ENCODE measurements at regions not wholly inside any gene's neighbourhood (a gene's known extent, or its start where the extent isn't known, plus 50 kb on each side); places are given as distances from the start of the nearest gene placed in this dataset.
A peak's percentile ranks its signal among the peaks of the same experiment; 100 is the strongest.
"Not testable (repeated sequence)": the region's sequence is repeated elsewhere in the genome, so short reads cannot be mapped to it uniquely, and the experiment has no call there.

DNA sequence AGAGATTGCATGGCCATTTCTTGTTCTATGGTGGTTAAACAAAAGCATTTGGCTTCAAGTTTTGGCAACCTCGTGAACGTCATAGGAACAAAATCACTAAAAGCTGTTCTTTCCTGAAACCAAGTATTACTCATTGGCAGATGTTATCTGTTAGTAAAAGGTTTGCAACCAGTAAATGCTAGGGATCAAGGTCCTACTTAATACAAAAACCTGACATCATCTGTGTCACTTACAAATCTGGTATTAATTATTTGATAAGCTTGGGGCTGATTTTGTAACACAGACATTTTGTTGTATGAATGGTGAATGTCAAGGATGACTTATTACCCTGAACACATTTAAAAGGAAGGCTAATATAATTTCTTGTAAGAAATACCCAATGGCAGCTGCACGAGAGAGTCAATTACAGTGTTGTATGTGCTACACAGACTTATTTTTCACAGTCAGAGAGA is 486.4 kb upstream of the ZNF608 start:
- no peak for DNase-seq (ENCODE audit: low read depth, low spot score)
- no peaks in the 10 kb centered on the region for H3K4me1 ChIP-seq (ENCODE audit: insufficient read depth, insufficient read length)
- no peaks in the 10 kb centered on the region for H3K27me3 ChIP-seq (ENCODE audit: insufficient read depth, insufficient read length)
- TF ChIP-seq YY1 (IDR thresholded peaks at IDR 0.05; ENCODE audit: insufficient read depth, insufficient read length) (no peak), ZNF274 (IDR thresholded peaks at IDR 0.05; ENCODE audit: low read depth, low read length) (no peak), SUZ12 (IDR thresholded peaks at IDR 0.05; ENCODE audit: extremely low read depth, insufficient read depth, insufficient read length) (no peak)
- no peak overlapping the region for H3K4me3 ChIP-seq (ENCODE audit: insufficient read length, low read depth)
- peaks cover 6% of the 10 kb centered on the region; the same call in 1 of the 2 replicates for H3K9me3 ChIP-seq (ENCODE audit: insufficient read depth, low read length)
- no peaks in the 10 kb centered on the region for H3K36me3 ChIP-seq (ENCODE audit: insufficient read depth, insufficient read length, low read length)
- no peak overlapping the region for H3K9ac ChIP-seq (ENCODE audit: insufficient read length, low read depth)

DNA sequence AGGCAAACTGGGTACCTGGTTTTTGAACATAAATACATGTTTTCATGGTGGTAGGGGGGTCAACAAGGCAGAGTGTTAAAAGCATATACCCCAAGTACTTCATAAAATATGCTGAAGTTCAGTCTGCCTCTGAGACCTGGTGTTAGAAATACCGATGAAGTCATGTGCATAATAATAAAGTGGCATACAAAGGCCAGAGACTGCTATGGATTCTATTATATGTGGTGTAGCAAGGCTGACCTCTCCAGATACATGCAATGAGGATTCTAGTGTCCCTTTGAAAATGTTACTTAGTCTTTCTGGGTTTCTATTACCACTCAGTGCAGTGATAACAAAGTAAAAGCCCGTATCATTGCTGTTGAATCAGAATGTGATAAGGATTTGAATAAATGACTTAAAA is 487.5 kb upstream of the ZNF608 start:
- DNase-seq (ENCODE audit: low read depth, low spot score) = no peak
- no peak for TF ChIP-seq ZNF274 (IDR thresholded peaks at IDR 0.05; ENCODE audit: low read depth, low read length)
- Histone ChIP-seq H3K27me3 (ENCODE audit: insufficient read depth, insufficient read length) (no peaks in the 10 kb centered on the region), H3K9ac (ENCODE audit: insufficient read length, low read depth) (no peak overlapping the region), H3K4me1 (ENCODE audit: insufficient read depth, insufficient read length) (no peaks in the 10 kb centered on the region), H3K9me3 (ENCODE audit: insufficient read depth, low read length) (peaks cover 6% of the 10 kb centered on the region; the same call in 1 of the 2 replicates), H3K36me3 (ENCODE audit: insufficient read depth, insufficient read length, low read length) (no peaks in the 10 kb centered on the region), H3K4me3 (ENCODE audit: insufficient read length, low read depth) (no peak overlapping the region)

DNA sequence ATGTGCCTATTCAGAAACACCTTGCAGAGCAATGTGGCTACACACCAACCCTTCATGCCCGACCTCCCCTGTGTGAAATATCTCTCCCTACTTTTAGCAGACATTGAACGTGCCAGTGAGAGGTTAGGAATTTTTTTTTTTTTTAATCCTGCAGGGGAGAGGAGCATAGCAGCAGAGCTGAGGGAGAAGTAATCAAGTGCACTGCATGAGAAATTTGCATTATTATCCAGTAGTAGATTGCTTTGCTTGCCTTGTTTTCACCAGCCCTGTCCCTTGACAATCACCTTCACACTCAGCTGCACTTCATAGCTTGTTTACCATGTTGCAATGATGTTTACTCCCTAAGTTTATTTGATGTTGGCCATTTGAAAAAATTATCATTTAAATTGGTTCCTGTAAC is 489.6 kb upstream of the ZNF608 start:
- H3K9me3 ChIP-seq (ENCODE audit: insufficient read depth, low read length) = peaks cover 6% of the 10 kb centered on the region; the same call in 1 of the 2 replicates
- H3K9ac ChIP-seq (ENCODE audit: insufficient read length, low read depth) = no peak overlapping the region
- no peaks in the 10 kb centered on the region for H3K27me3 ChIP-seq (ENCODE audit: insufficient read depth, insufficient read length)
- TF ChIP-seq YY1 (IDR thresholded peaks at IDR 0.05; ENCODE audit: insufficient read depth, insufficient read length) = no peak
- no peak for TF ChIP-seq ZNF274 (IDR thresholded peaks at IDR 0.05; ENCODE audit: low read depth, low read length)
- TF ChIP-seq SUZ12 (IDR thresholded peaks at IDR 0.05; ENCODE audit: extremely low read depth, insufficient read depth, insufficient read length) = no peak
- H3K4me1 ChIP-seq (ENCODE audit: insufficient read depth, insufficient read length) = no peaks in the 10 kb centered on the region
- H3K4me3 ChIP-seq (ENCODE audit: insufficient read length, low read depth) = no peak overlapping the region
- no peaks in the 10 kb centered on the region for H3K36me3 ChIP-seq (ENCODE audit: insufficient read depth, insufficient read length, low read length)
- no peak for DNase-seq (ENCODE audit: low read depth, low spot score)

DNA sequence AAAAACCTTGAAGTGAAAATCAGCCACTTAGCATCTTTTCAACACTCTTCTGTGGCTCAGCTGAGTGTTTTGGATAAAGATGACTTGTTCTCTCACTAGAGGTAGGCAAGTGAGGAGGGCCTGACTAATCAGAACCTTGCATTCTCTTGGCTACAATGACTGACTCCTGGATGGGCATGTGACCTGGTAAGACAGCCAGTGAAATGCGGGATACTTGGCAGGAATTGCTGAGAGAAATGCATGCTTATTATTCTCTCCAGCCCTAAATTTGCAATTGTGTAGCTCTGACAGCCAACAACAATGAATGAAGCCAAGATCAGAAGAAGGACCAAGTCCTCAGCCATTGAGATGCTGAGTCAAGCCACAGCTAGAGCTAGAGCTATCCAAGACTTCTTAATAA is 490.5 kb upstream of the ZNF608 start:
- no peaks in the 10 kb centered on the region for H3K4me1 ChIP-seq (ENCODE audit: insufficient read depth, insufficient read length)
- H3K36me3 ChIP-seq (ENCODE audit: insufficient read depth, insufficient read length, low read length) = no peaks in the 10 kb centered on the region
- peak; percentile 70 for DNase-seq (ENCODE audit: low read depth, low spot score)
- no peaks in the 10 kb centered on the region for H3K27me3 ChIP-seq (ENCODE audit: insufficient read depth, insufficient read length)
- H3K9me3 ChIP-seq (ENCODE audit: insufficient read depth, low read length) = peaks cover 6% of the 10 kb centered on the region; the same call in 1 of the 2 replicates
- no peak overlapping the region for H3K9ac ChIP-seq (ENCODE audit: insufficient read length, low read depth)
- H3K4me3 ChIP-seq (ENCODE audit: insufficient read length, low read depth) = no peak overlapping the region
- TF ChIP-seq YY1 (IDR thresholded peaks at IDR 0.05; ENCODE audit: insufficient read depth, insufficient read length) = no peak
- no peak for TF ChIP-seq ZNF274 (IDR thresholded peaks at IDR 0.05; ENCODE audit: low read depth, low read length)
- no peak for TF ChIP-seq SUZ12 (IDR thresholded peaks at IDR 0.05; ENCODE audit: extremely low read depth, insufficient read depth, insufficient read length)

DNA sequence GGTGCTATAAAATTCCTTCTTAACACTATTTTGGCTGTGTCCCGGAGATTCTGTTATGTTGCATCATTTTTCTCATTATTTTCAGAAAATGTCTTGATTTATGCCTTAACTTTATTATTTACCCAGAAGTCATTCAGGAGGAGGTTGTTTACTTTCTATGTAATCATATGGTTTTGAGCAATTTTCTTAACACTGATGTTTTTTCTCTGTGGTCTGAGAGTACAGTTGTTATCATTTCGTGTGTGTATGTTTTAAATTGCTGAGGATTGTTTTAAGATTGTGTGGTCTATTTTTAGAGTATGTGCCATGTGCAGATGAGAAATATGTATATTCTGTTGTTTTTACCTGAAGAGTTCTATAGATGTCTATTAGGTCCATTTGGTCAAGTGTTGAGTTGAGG is 498.1 kb upstream of the ZNF608 start:
- Histone ChIP-seq H3K4me1 (ENCODE audit: insufficient read depth, insufficient read length) (no peaks in the 10 kb centered on the region), H3K9ac (ENCODE audit: insufficient read length, low read depth) (no peak overlapping the region), H3K36me3 (ENCODE audit: insufficient read depth, insufficient read length, low read length) (no peaks in the 10 kb centered on the region), H3K27me3 (ENCODE audit: insufficient read depth, insufficient read length) (no peaks in the 10 kb centered on the region), H3K9me3 (ENCODE audit: insufficient read depth, low read length) (no peaks in the 10 kb centered on the region), H3K4me3 (ENCODE audit: insufficient read length, low read depth) (no peak overlapping the region)
- TF ChIP-seq ZNF274 (IDR thresholded peaks at IDR 0.05; ENCODE audit: low read depth, low read length) (no peak), YY1 (IDR thresholded peaks at IDR 0.05; ENCODE audit: insufficient read depth, insufficient read length) (no peak), SUZ12 (IDR thresholded peaks at IDR 0.05; ENCODE audit: extremely low read depth, insufficient read depth, insufficient read length) (no peak)
- DNase-seq (ENCODE audit: low read depth, low spot score) = no peak

DNA sequence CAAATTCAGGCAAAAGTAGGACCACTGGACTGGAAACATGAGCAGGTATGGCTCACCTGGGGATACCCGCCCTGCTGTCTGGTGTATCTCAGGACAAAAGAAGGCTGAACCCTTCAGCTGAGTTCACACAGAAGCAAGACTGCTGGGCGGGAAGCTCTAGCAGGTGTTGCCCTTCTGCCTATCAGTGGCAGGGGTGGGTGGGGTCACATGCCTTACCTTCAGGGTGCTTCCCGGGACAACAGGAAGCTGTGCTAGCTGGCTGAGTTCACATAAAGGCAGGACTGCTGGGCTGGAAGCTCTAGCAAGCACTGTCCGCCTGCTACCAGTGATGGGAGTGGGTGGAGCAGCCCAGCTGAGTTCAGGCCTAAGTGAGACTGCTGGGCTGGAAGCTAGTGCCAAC is 498.8 kb upstream of the ZNF608 start:
- H3K36me3 ChIP-seq (ENCODE audit: insufficient read depth, insufficient read length, low read length) = no peaks in the 10 kb centered on the region
- no peaks in the 10 kb centered on the region for H3K4me1 ChIP-seq (ENCODE audit: insufficient read depth, insufficient read length)
- H3K9ac ChIP-seq (ENCODE audit: insufficient read length, low read depth) = no peak overlapping the region
- DNase-seq (ENCODE audit: low read depth, low spot score) = no peak
- H3K4me3 ChIP-seq (ENCODE audit: insufficient read length, low read depth) = no peak overlapping the region
- H3K9me3 ChIP-seq (ENCODE audit: insufficient read depth, low read length) = no peaks in the 10 kb centered on the region
- no peak for TF ChIP-seq YY1 (IDR thresholded peaks at IDR 0.05; ENCODE audit: insufficient read depth, insufficient read length)
- TF ChIP-seq SUZ12 (IDR thresholded peaks at IDR 0.05; ENCODE audit: extremely low read depth, insufficient read depth, insufficient read length) = no peak
- TF ChIP-seq ZNF274 (IDR thresholded peaks at IDR 0.05; ENCODE audit: low read depth, low read length) = no peak
- H3K27me3 ChIP-seq (ENCODE audit: insufficient read depth, insufficient read length) = no peaks in the 10 kb centered on the region

DNA sequence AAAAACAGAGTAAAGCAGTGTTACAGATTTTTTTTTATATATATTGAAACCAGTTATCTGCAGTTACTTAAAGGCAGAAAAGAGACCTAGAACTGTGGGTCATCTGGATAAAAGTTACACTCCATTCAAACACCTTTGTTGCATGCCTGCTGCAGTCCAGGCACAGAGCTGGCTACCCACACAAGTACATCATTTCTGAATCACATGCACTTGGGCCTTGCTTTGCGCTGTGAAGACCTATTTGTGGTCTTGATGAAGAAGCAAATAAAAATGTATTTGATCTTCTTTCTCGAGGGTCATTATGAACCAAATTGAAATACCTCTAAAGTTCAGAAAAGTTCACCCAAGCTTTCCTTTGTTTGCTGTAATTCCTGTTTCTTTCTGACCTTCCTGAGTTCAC is 503.0 kb upstream of the ZNF608 start:
- H3K9ac ChIP-seq (ENCODE audit: insufficient read length, low read depth) = no peak overlapping the region
- no peaks in the 10 kb centered on the region for H3K36me3 ChIP-seq (ENCODE audit: insufficient read depth, insufficient read length, low read length)
- H3K4me3 ChIP-seq (ENCODE audit: insufficient read length, low read depth) = no peak overlapping the region
- no peaks in the 10 kb centered on the region for H3K4me1 ChIP-seq (ENCODE audit: insufficient read depth, insufficient read length)
- no peaks in the 10 kb centered on the region for H3K27me3 ChIP-seq (ENCODE audit: insufficient read depth, insufficient read length)
- no peak for DNase-seq (ENCODE audit: low read depth, low spot score)
- H3K9me3 ChIP-seq (ENCODE audit: insufficient read depth, low read length) = peaks cover 19% of the 10 kb centered on the region; the same call in 1 of the 2 replicates
- TF ChIP-seq SUZ12 (IDR thresholded peaks at IDR 0.05; ENCODE audit: extremely low read depth, insufficient read depth, insufficient read length) (no peak), ZNF274 (IDR thresholded peaks at IDR 0.05; ENCODE audit: low read depth, low read length) (no peak), YY1 (IDR thresholded peaks at IDR 0.05; ENCODE audit: insufficient read depth, insufficient read length) (no peak)

DNA sequence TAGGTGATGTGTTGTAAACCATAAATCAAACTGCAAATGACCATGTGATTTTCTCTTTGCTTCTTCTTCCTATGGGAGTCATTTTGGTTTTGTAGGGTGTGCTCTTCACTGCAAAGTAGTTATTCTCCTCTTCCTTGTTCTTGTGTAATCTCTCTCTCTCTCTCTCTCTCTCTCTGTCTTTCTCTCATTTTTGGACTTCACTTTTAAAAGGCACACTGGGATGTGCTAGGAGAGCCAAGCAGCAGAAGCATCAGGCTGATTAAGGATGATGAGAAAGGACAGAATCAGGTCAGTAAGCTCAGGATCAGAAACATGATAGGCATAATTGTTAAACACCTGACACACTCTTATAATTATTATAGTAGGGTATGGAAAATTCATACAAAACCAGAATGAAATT is 505.3 kb upstream of the ZNF608 start:
- no peak for DNase-seq (ENCODE audit: low read depth, low spot score)
- Histone ChIP-seq H3K9ac (ENCODE audit: insufficient read length, low read depth) (no peak overlapping the region), H3K27me3 (ENCODE audit: insufficient read depth, insufficient read length) (no peaks in the 10 kb centered on the region), H3K9me3 (ENCODE audit: insufficient read depth, low read length) (peaks cover 19% of the 10 kb centered on the region; the same call in 1 of the 2 replicates), H3K4me3 (ENCODE audit: insufficient read length, low read depth) (no peak overlapping the region), H3K36me3 (ENCODE audit: insufficient read depth, insufficient read length, low read length) (no peaks in the 10 kb centered on the region), H3K4me1 (ENCODE audit: insufficient read depth, insufficient read length) (no peaks in the 10 kb centered on the region)
- TF ChIP-seq YY1 (IDR thresholded peaks at IDR 0.05; ENCODE audit: insufficient read depth, insufficient read length) = no peak
- no peak for TF ChIP-seq SUZ12 (IDR thresholded peaks at IDR 0.05; ENCODE audit: extremely low read depth, insufficient read depth, insufficient read length)
- no peak for TF ChIP-seq ZNF274 (IDR thresholded peaks at IDR 0.05; ENCODE audit: low read depth, low read length)

DNA sequence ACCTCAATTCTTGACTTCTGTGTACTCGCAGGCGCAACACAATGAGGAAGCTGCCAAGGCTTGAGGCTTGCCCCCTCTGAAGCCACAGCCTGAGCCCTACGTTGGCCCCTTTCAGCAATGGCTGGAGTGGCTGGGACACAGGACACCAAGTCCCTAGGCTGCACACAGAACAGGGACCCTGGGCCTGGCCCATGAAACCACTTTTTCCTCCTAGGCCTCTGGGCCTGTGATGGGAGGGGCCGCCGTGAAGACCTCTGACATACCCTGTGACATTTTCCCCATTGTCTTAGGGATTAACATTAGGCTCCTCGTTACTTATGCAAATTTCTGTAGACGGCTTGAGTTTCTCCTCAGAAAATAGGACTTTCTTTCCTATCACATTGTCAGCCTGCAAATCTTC is 507.2 kb upstream of the ZNF608 start:
- not testable (repeated sequence) for H3K9ac ChIP-seq (ENCODE audit: insufficient read length, low read depth); H3K4me3 ChIP-seq (ENCODE audit: insufficient read length, low read depth); H3K4me1 ChIP-seq (ENCODE audit: insufficient read depth, insufficient read length); DNase-seq (ENCODE audit: low read depth, low spot score); H3K27me3 ChIP-seq (ENCODE audit: insufficient read depth, insufficient read length); H3K36me3 ChIP-seq (ENCODE audit: insufficient read depth, insufficient read length, low read length)
- peaks cover 19% of the 10 kb centered on the region; the same call in 1 of the 2 replicates for H3K9me3 ChIP-seq (ENCODE audit: insufficient read depth, low read length)
